ENCODE measurements at regions not wholly inside any gene's neighbourhood (a gene's known extent, or its start where the extent isn't known, plus 50 kb on each side); places are given as distances from the start of the nearest gene placed in this dataset.

DNA sequence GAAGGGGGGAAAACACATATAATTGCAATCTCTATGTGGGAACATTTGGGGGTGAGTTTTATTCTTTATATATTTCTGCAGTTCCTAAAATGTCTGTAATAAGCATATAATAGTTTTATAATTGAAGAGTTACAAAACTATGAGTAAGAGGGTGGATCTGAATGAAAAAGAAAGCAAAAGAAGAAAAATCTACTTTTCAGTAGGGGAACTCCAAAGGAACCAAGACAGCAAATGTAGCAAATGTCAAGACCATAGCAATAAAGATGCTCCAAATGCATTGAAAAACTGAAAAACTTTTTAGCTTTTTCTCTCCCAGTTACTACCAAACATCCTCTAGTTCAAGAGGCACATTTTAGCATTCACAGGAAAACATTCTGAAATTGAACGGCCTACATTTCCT, 434.8 kb downstream of the LMO4 start:
- TF ChIP-seq, protein P1, sequence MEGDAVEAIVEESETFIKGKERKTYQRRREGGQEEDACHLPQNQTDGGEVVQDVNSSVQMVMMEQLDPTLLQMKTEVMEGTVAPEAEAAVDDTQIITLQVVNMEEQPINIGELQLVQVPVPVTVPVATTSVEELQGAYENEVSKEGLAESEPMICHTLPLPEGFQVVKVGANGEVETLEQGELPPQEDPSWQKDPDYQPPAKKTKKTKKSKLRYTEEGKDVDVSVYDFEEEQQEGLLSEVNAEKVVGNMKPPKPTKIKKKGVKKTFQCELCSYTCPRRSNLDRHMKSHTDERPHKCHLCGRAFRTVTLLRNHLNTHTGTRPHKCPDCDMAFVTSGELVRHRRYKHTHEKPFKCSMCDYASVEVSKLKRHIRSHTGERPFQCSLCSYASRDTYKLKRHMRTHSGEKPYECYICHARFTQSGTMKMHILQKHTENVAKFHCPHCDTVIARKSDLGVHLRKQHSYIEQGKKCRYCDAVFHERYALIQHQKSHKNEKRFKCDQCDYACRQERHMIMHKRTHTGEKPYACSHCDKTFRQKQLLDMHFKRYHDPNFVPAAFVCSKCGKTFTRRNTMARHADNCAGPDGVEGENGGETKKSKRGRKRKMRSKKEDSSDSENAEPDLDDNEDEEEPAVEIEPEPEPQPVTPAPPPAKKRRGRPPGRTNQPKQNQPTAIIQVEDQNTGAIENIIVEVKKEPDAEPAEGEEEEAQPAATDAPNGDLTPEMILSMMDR (IDR thresholded peaks at IDR 0.05; ENCODE audit: insufficient read depth, low read length) = no peak
- TF ChIP-seq SPI1 (IDR thresholded peaks at IDR 0.05; ENCODE audit: borderline replicate concordance, low read depth) = no peak
- TF ChIP-seq, protein P2, sequence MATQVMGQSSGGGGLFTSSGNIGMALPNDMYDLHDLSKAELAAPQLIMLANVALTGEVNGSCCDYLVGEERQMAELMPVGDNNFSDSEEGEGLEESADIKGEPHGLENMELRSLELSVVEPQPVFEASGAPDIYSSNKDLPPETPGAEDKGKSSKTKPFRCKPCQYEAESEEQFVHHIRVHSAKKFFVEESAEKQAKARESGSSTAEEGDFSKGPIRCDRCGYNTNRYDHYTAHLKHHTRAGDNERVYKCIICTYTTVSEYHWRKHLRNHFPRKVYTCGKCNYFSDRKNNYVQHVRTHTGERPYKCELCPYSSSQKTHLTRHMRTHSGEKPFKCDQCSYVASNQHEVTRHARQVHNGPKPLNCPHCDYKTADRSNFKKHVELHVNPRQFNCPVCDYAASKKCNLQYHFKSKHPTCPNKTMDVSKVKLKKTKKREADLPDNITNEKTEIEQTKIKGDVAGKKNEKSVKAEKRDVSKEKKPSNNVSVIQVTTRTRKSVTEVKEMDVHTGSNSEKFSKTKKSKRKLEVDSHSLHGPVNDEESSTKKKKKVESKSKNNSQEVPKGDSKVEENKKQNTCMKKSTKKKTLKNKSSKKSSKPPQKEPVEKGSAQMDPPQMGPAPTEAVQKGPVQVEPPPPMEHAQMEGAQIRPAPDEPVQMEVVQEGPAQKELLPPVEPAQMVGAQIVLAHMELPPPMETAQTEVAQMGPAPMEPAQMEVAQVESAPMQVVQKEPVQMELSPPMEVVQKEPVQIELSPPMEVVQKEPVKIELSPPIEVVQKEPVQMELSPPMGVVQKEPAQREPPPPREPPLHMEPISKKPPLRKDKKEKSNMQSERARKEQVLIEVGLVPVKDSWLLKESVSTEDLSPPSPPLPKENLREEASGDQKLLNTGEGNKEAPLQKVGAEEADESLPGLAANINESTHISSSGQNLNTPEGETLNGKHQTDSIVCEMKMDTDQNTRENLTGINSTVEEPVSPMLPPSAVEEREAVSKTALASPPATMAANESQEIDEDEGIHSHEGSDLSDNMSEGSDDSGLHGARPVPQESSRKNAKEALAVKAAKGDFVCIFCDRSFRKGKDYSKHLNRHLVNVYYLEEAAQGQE (IDR thresholded peaks at IDR 0.05; ENCODE audit: insufficient replicate concordance, low read depth) = no peak
- no peak for TF ChIP-seq POLR2AphosphoS5 (IDR thresholded peaks at IDR 0.05; ENCODE audit: low read depth)

Data from HL-60 (cell line).